MG63 (cell line): ENCODE measurements at regions not wholly inside any gene's neighbourhood (a gene's known extent, or its start where the extent isn't known, plus 50 kb on each side); places are given as distances from the start of the nearest gene placed in this dataset.
"Not testable (repeated sequence)": the region's sequence is repeated elsewhere in the genome, so short reads cannot be mapped to it uniquely, and the experiment has no call there.

Source experiments
- DNase-seq: peaks from one replicate; pipeline ENCODE4 v3.0.0-alpha.2; 2020
- H3K27me3 ChIP-seq: fragments of 250-450 bp; sonication (Bioruptor Pico); 2 replicates; pipeline ENCODE4 v1.5.1; 2020; ENCODE audit warnings: mild to moderate bottlenecking, moderate library complexity
- H3K36me3 ChIP-seq: fragments of 250-450 bp; sonication (Bioruptor Pico); 2 replicates; pipeline ENCODE4 v1.5.1; 2020; ENCODE audit warnings: mild to moderate bottlenecking, moderate library complexity
- H3K4me3 ChIP-seq: fragments of 250-450 bp; sonication (Bioruptor Pico); 2 replicates; pipeline ENCODE4 v1.5.1; 2020; ENCODE audit warnings: mild to moderate bottlenecking, moderate library complexity
- H3K9me3 ChIP-seq: fragments of 250-450 bp; sonication (Bioruptor Pico); 2 replicates; pipeline ENCODE4 v1.5.1; 2020; ENCODE audit warnings: mild to moderate bottlenecking, moderate library complexity

GRCh38 chr15:99453637-99454030, 112.2 kb upstream of the MEF2A start:
- peaks cover 4% of the 10 kb centered on the region for H3K9me3 ChIP-seq
- no peaks in the 10 kb centered on the region for H3K36me3 ChIP-seq
- no peak for DNase-seq
- H3K4me3 ChIP-seq, result no peak overlapping the region
- no peaks in the 10 kb centered on the region for H3K27me3 ChIP-seq

GRCh38 chr15:99454107-99454809, 111.5 kb upstream of the MEF2A start:
- H3K27me3 ChIP-seq, result no peaks in the 10 kb centered on the region
- no peaks in the 10 kb centered on the region for H3K36me3 ChIP-seq
- no peak overlapping the region for H3K4me3 ChIP-seq
- H3K9me3 ChIP-seq, result peaks cover 4% of the 10 kb centered on the region
- DNase-seq, result no peak

- Histone ChIP-seq H3K4me3 (no peak overlapping the region), H3K9me3 (peaks cover 8% of the 10 kb centered on the region), H3K36me3 (no peaks in the 10 kb centered on the region), H3K27me3 (no peaks in the 10 kb centered on the region)
- peak; percentile 100 for DNase-seq
Measured at GRCh38 chr15:99454941-99455788, 110.6 kb upstream of the MEF2A start.

- H3K36me3 ChIP-seq, result no peaks in the 10 kb centered on the region
- peaks cover 8% of the 10 kb centered on the region for H3K9me3 ChIP-seq
- no peak overlapping the region for H3K4me3 ChIP-seq
- no peak for DNase-seq
- H3K27me3 ChIP-seq, result no peaks in the 10 kb centered on the region
Measured at GRCh38 chr15:99455789-99456160, 110.0 kb upstream of the MEF2A start.

GRCh38 chr15:99464137-99464536, 101.6 kb upstream of the MEF2A start:
- H3K9me3 ChIP-seq, result peaks cover 26% of the 10 kb centered on the region
- DNase-seq, result no peak
- no peaks in the 10 kb centered on the region for H3K27me3 ChIP-seq

GRCh38 chr15:99466701-99467337, 99.0 kb upstream of the MEF2A start:
- H3K4me3 ChIP-seq, result no peak overlapping the region
- no peaks in the 10 kb centered on the region for H3K27me3 ChIP-seq
- H3K36me3 ChIP-seq, result no peaks in the 10 kb centered on the region
- DNase-seq, result peak; percentile 75
- peaks cover 21% of the 10 kb centered on the region for H3K9me3 ChIP-seq

More at GRCh38 chr15:99464137-99464536, 101.6 kb upstream of the MEF2A start:
- no peaks in the 10 kb centered on the region for H3K36me3 ChIP-seq
- no peak overlapping the region for H3K4me3 ChIP-seq

- Histone ChIP-seq H3K27me3 (no peaks in the 10 kb centered on the region), H3K4me3 (no peak overlapping the region), H3K36me3 (no peaks in the 10 kb centered on the region), H3K9me3 (peaks cover 17% of the 10 kb centered on the region)
- DNase-seq, result no peak
Measured at GRCh38 chr15:99467338-99467720, 98.5 kb upstream of the MEF2A start.

- no peak overlapping the region for H3K4me3 ChIP-seq
- H3K36me3 ChIP-seq, result no peaks in the 10 kb centered on the region
- peaks cover 13% of the 10 kb centered on the region for H3K9me3 ChIP-seq
- DNase-seq, result no peak
- no peaks in the 10 kb centered on the region for H3K27me3 ChIP-seq
Measured at GRCh38 chr15:99467853-99468464, 97.8 kb upstream of the MEF2A start.

GRCh38 chr15:99470204-99470603, 95.6 kb upstream of the MEF2A start:
- H3K36me3 ChIP-seq, H3K9me3 ChIP-seq, DNase-seq, H3K27me3 ChIP-seq, H3K4me3 ChIP-seq: not testable (repeated sequence)

GRCh38 chr15:99472416-99473145, 93.2 kb upstream of the MEF2A start:
- Histone ChIP-seq H3K9me3 (no peaks in the 10 kb centered on the region), H3K4me3 (no peak overlapping the region), H3K27me3 (no peaks in the 10 kb centered on the region), H3K36me3 (no peaks in the 10 kb centered on the region)
- no peak for DNase-seq

- no peak for DNase-seq
- Histone ChIP-seq H3K9me3 (no peaks in the 10 kb centered on the region), H3K36me3 (no peaks in the 10 kb centered on the region), H3K4me3 (no peak overlapping the region), H3K27me3 (no peaks in the 10 kb centered on the region)
Measured at GRCh38 chr15:99473981-99474906, 91.5 kb upstream of the MEF2A start.

- Histone ChIP-seq H3K36me3 (no peaks in the 10 kb centered on the region), H3K27me3 (no peaks in the 10 kb centered on the region), H3K4me3 (no peak overlapping the region), H3K9me3 (peaks cover 2% of the 10 kb centered on the region; the same call in 1 of the 2 replicates)
- DNase-seq, result no peak
Measured at GRCh38 chr15:99474909-99475753, 90.7 kb upstream of the MEF2A start.

GRCh38 chr15:99475754-99476412, 89.9 kb upstream of the MEF2A start:
- no peak for DNase-seq
- Histone ChIP-seq H3K27me3 (no peaks in the 10 kb centered on the region), H3K36me3 (no peaks in the 10 kb centered on the region), H3K9me3 (peaks cover 3% of the 10 kb centered on the region; the same call in 1 of the 2 replicates), H3K4me3 (no peak overlapping the region)
